MM.1S (cell line): ENCODE measurements at regions not wholly inside any gene's neighbourhood (a gene's known extent, or its start where the extent isn't known, plus 50 kb on each side); places are given as distances from the start of the nearest gene placed in this dataset.

Experiments
- DNase-seq: peaks from one replicate; pipeline ENCODE4 v3.0.0-alpha.2; 2015
- H2AFZ ChIP-seq: fragments of 300-600 bp; sonication (generic); 2 replicates; pipeline ENCODE4 v1.6.0; 2016; ENCODE audit warnings: antibody characterized with exemption, low read length
- H3F3A ChIP-seq: fragments of 300-600 bp; sonication (generic); 2 replicates; pipeline ENCODE4 v1.6.1; 2016; ENCODE audit warnings: mild to moderate bottlenecking, antibody characterized with exemption, low read length, moderate library complexity, mixed read lengths; ENCODE audit not compliant: insufficient read depth
- H3K27ac ChIP-seq: fragments of 300-600 bp; sonication (generic); 2 replicates; pipeline ENCODE4 v1.5.1; 2016; ENCODE audit warnings: mild to moderate bottlenecking, low read length
- H3K27me3 ChIP-seq: fragments of 300-600 bp; sonication (generic); replicated peaks from 2 replicates; pipeline ENCODE4 v1.6.0; 2016; ENCODE audit warnings: low read length; ENCODE audit not compliant: insufficient read depth
- H3K36me3 ChIP-seq: fragments of 300-600 bp; sonication (generic); replicated peaks from 2 replicates; pipeline ENCODE4 v1.6.1; 2016; ENCODE audit warnings: mild to moderate bottlenecking, low read length, mixed read lengths; ENCODE audit not compliant: insufficient read depth
- H3K4me1 ChIP-seq: fragments of 300-600 bp; sonication (generic); 2 replicates; pipeline ENCODE4 v1.6.1; 2016; ENCODE audit warnings: low read length, mixed read lengths
- H3K4me2 ChIP-seq: fragments of 300-600 bp; sonication (generic); 2 replicates; pipeline ENCODE4 v1.6.0; 2016; ENCODE audit warnings: low read depth, low read length
- H3K4me3 ChIP-seq: fragments of 300-600 bp; sonication (generic); 2 replicates; pipeline ENCODE4 v1.5.1; 2016; ENCODE audit warnings: low read length, mixed read lengths
- H3K79me2 ChIP-seq: fragments of 300-600 bp; sonication (generic); 2 replicates; pipeline ENCODE4 v1.6.1; 2016; ENCODE audit warnings: mixed run types, low read length, mixed read lengths
- H3K9ac ChIP-seq: fragments of 300-600 bp; sonication (generic); 2 replicates; pipeline ENCODE4 v1.6.1; 2016; ENCODE audit warnings: low read length, mixed read lengths
- H3K9me2 ChIP-seq: fragments of 300-600 bp; sonication (generic); replicated peaks from 2 replicates; pipeline ENCODE4 v1.6.1; 2016; ENCODE audit warnings: mild to moderate bottlenecking, low read length, mixed read lengths; ENCODE audit not compliant: insufficient read depth
- H3K9me3 ChIP-seq: fragments of 300-600 bp; sonication (generic); replicated peaks from 2 replicates; pipeline ENCODE4 v1.6.1; 2016; ENCODE audit warnings: mild to moderate bottlenecking, low read length, mixed read lengths; ENCODE audit not compliant: insufficient read depth
- H4K20me1 ChIP-seq: fragments of 300-600 bp; sonication (generic); 2 replicates; pipeline ENCODE4 v1.6.1; 2016; ENCODE audit warnings: mild to moderate bottlenecking, low read length, moderate library complexity, mixed read lengths; ENCODE audit not compliant: insufficient read depth
- EZH2 ChIP-seq: fragments of 300-600 bp; sonication (generic); optimal IDR thresholded peaks from 2 replicates; pipeline ENCODE3; 2017; ENCODE audit warnings: low read depth, mild to moderate bottlenecking, antibody characterized with exemption, low read length, mixed read lengths
- EZH2phosphoT487 ChIP-seq: fragments of 300-600 bp; sonication (generic); IDR thresholded peaks from 2 replicates; pipeline ENCODE4 v1.6.1; 2018; ENCODE audit warnings: antibody characterized with exemption, low read length
- TF ChIP-seq, protein P1 (sequence below): fragments of 300-600 bp; sonication (generic); IDR thresholded peaks from 2 replicates; pipeline ENCODE4 v1.5.1; 2016; ENCODE audit warnings: antibody characterized with exemption, low read length, mixed read lengths

DNA sequence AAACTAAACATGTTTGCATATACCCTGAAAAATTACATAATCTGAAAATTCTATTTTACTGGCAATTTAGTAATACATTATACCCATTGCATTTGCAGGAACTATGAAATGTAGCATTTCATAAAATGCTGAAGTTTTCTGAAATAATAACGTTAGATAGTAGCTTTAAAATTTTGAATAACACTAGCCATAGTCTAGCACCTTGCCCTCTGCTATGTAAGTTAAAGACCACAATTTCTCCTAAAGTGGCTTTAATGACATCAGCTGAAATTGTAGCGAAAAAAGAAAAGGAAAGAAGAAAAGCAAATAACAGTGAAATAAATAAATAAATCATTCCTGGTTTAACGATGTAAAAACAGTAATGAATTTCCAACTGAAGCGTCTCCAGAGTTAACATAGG lies 172.8 kb upstream of the RASA1 start:
- Histone ChIP-seq H3K27ac (no peak overlapping the region), H3K9me3 (no peaks in the 10 kb centered on the region), H3K27me3 (no peaks in the 10 kb centered on the region), H2AFZ (no peak overlapping the region), H3K4me2 (no peak overlapping the region), H3K4me3 (no peak overlapping the region), H3K9me2 (no peaks in the 10 kb centered on the region), H3K79me2 (no peaks in the 10 kb centered on the region), H3F3A (peaks cover 3% of the 10 kb centered on the region; the same call in 1 of the 2 replicates), H3K9ac (no peak overlapping the region), H3K4me1 (peaks cover 14% of the 10 kb centered on the region), H4K20me1 (no peaks in the 10 kb centered on the region), H3K36me3 (no peaks in the 10 kb centered on the region)
- DNase-seq = no peak
- TF ChIP-seq, protein P1, sequence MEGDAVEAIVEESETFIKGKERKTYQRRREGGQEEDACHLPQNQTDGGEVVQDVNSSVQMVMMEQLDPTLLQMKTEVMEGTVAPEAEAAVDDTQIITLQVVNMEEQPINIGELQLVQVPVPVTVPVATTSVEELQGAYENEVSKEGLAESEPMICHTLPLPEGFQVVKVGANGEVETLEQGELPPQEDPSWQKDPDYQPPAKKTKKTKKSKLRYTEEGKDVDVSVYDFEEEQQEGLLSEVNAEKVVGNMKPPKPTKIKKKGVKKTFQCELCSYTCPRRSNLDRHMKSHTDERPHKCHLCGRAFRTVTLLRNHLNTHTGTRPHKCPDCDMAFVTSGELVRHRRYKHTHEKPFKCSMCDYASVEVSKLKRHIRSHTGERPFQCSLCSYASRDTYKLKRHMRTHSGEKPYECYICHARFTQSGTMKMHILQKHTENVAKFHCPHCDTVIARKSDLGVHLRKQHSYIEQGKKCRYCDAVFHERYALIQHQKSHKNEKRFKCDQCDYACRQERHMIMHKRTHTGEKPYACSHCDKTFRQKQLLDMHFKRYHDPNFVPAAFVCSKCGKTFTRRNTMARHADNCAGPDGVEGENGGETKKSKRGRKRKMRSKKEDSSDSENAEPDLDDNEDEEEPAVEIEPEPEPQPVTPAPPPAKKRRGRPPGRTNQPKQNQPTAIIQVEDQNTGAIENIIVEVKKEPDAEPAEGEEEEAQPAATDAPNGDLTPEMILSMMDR = no peak
- no peak for TF ChIP-seq EZH2phosphoT487
- TF ChIP-seq EZH2 = no peak

DNA sequence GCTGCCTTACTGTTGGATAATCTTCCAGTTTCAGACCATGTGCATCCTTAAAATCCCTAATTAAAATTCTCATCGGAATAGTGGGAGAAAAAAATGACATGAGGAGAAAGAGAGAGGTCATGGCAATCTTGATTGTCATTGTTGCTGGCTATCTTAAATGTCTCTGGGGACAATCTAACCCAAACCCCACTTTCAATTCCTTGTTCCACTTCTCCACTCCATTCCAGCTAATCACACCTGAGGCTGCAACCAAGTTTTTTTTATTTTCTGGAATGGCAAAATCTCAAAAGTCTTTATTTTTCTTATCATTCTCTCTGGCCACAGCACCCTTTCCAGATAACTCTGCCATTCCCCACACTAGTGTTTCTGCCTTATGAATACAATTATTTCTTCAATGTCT lies 171.9 kb upstream of the RASA1 start:
- DNase-seq = no peak
- H3K4me3 ChIP-seq = no peak overlapping the region
- TF ChIP-seq, protein P1 = no peak
- TF ChIP-seq EZH2phosphoT487 (no peak), EZH2 (no peak)
- no peaks in the 10 kb centered on the region for H3K9me3 ChIP-seq
- no peaks in the 10 kb centered on the region for H3K79me2 ChIP-seq
- H3K4me1 ChIP-seq = peaks cover 14% of the 10 kb centered on the region
- no peak overlapping the region for H3K9ac ChIP-seq
- no peak overlapping the region for H3K4me2 ChIP-seq
- H3K27me3 ChIP-seq = no peaks in the 10 kb centered on the region
- H3F3A ChIP-seq = peaks cover 3% of the 10 kb centered on the region; the same call in 1 of the 2 replicates
- H3K9me2 ChIP-seq = no peaks in the 10 kb centered on the region
- H4K20me1 ChIP-seq = no peaks in the 10 kb centered on the region
- no peaks in the 10 kb centered on the region for H3K36me3 ChIP-seq
- no peak overlapping the region for H2AFZ ChIP-seq
- H3K27ac ChIP-seq = no peak overlapping the region

DNA sequence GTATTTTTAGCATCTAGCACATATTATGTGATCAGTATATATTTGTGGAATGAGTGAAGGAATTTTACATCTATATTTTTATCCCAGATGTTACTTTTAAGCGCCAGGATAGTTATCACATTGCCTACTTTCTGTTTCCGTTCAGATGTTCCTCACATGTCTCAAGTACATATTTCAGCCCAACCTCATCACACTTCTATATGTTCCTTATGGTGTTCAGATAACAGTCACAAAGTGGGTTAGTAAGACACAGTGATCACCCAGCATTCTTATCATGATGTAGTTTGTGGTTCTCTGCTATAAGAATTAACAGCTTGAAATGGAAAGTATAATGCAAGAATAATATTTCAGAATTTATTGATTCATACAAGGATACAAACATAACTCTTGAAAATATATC lies 170.0 kb upstream of the RASA1 start:
- Histone ChIP-seq H3K4me2 (peak overlapping the region; percentile 2; the same call in 1 of the 2 replicates), H3K27me3 (no peaks in the 10 kb centered on the region), H3K9ac (no peak overlapping the region), H2AFZ (no peak overlapping the region), H3K79me2 (no peaks in the 10 kb centered on the region), H3F3A (peaks cover 3% of the 10 kb centered on the region; the same call in 1 of the 2 replicates), H3K27ac (no peak overlapping the region), H3K4me3 (no peak overlapping the region), H3K9me3 (no peaks in the 10 kb centered on the region), H4K20me1 (no peaks in the 10 kb centered on the region), H3K4me1 (peaks cover 22% of the 10 kb centered on the region), H3K9me2 (no peaks in the 10 kb centered on the region), H3K36me3 (no peaks in the 10 kb centered on the region)
- DNase-seq = no peak
- TF ChIP-seq EZH2phosphoT487 = no peak
- TF ChIP-seq, protein P1 = no peak
- no peak for TF ChIP-seq EZH2
